ENCODE measurements at regions not wholly inside any gene's neighbourhood (a gene's known extent, or its start where the extent isn't known, plus 50 kb on each side); places are given as distances from the start of the nearest gene placed in this dataset.

DNA sequence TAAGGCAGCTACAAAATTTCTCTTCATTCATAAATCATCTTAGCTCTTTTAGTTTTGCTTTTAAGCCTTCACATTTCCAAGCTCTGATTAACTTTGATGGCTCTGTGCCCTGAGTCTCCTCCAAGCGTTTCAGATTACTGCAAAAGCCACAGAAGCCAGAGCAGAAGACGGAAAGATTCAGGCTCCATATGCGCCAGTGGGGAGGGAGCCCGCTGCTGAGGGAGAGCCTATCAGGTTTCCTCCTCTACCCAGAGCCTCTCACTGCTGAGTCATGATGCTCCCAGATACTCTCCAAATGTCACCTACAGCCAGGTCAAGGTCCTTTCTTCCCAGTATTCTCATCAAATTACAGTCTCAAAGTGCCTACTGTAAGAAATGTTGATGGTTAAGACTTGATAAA, 193.6 kb downstream of the RAP2A start:
- TF ChIP-seq DPF2 (IDR thresholded peaks at IDR 0.05), result no peak
- TF ChIP-seq POLR2AphosphoS5 (IDR thresholded peaks at IDR 0.05; ENCODE audit: low read length), result no peak
- TF ChIP-seq, protein P1, sequence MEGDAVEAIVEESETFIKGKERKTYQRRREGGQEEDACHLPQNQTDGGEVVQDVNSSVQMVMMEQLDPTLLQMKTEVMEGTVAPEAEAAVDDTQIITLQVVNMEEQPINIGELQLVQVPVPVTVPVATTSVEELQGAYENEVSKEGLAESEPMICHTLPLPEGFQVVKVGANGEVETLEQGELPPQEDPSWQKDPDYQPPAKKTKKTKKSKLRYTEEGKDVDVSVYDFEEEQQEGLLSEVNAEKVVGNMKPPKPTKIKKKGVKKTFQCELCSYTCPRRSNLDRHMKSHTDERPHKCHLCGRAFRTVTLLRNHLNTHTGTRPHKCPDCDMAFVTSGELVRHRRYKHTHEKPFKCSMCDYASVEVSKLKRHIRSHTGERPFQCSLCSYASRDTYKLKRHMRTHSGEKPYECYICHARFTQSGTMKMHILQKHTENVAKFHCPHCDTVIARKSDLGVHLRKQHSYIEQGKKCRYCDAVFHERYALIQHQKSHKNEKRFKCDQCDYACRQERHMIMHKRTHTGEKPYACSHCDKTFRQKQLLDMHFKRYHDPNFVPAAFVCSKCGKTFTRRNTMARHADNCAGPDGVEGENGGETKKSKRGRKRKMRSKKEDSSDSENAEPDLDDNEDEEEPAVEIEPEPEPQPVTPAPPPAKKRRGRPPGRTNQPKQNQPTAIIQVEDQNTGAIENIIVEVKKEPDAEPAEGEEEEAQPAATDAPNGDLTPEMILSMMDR (IDR thresholded peaks at IDR 0.05 in 2 of 3, conservative IDR thresholded peaks at IDR 0.05 in 1 of 3; ENCODE audit: control insufficient read depth in 2 of 3, extremely low read depth in 1 of 3, insufficient read depth in 1 of 3, low read depth in 3 of 3, low read length in 3 of 3), result no peak
- TF ChIP-seq, protein P2, sequence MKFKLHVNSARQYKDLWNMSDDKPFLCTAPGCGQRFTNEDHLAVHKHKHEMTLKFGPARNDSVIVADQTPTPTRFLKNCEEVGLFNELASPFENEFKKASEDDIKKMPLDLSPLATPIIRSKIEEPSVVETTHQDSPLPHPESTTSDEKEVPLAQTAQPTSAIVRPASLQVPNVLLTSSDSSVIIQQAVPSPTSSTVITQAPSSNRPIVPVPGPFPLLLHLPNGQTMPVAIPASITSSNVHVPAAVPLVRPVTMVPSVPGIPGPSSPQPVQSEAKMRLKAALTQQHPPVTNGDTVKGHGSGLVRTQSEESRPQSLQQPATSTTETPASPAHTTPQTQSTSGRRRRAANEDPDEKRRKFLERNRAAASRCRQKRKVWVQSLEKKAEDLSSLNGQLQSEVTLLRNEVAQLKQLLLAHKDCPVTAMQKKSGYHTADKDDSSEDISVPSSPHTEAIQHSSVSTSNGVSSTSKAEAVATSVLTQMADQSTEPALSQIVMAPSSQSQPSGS (IDR thresholded peaks at IDR 0.05; ENCODE audit: low read length), result no peak
- TF ChIP-seq SRF (IDR thresholded peaks at IDR 0.05; ENCODE audit: low read depth in 2 of 2, low read length in 2 of 2), result no peak
- no peak for TF ChIP-seq ZBTB33 (IDR thresholded peaks at IDR 0.05)
- no peak for TF ChIP-seq CEBPB (IDR thresholded peaks at IDR 0.05; ENCODE audit: borderline replicate concordance in 1 of 2, low read depth in 2 of 2, low read length in 2 of 2)
- no peak for TF ChIP-seq HDAC6 (IDR thresholded peaks at IDR 0.05; ENCODE audit: unreplicated experiment)
- no peak for TF ChIP-seq FOXK2 (IDR thresholded peaks at IDR 0.05)
- TF ChIP-seq, protein P3, sequence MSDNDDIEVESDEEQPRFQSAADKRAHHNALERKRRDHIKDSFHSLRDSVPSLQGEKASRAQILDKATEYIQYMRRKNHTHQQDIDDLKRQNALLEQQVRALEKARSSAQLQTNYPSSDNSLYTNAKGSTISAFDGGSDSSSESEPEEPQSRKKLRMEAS (IDR thresholded peaks at IDR 0.05; ENCODE audit: low read depth, low read length), result no peak
- TF ChIP-seq EZH2 (IDR thresholded peaks at IDR 0.05; ENCODE audit: borderline replicate concordance, control insufficient read depth, low read depth, low read length), result no peak

Data from GM12878 (cell line).